Spinal cord (tissue), 9 donors: ENCODE measurements at regions not wholly inside any gene's neighbourhood (a gene's known extent, or its start where the extent isn't known, plus 50 kb on each side); places are given as distances from the start of the nearest gene placed in this dataset.

Experiments
- DNase-seq, 6 donors: peaks; one replicate each; pipeline versions ENCODE4 v3.0.0 to v3.0.0-alpha.2; 2013 to 2015; ENCODE audit warnings: low spot score in 6 of 6, low read depth in 4 of 6
- H3K27ac ChIP-seq: one replicate; pipeline ENCODE4 v1.5.1; 2013; ENCODE audit warnings: low read depth, low read length, control low read depth
- H3K27me3 ChIP-seq: one replicate; pipeline ENCODE4 v1.6.1; 2013; ENCODE audit warnings: low read length; ENCODE audit not compliant: control insufficient read depth, insufficient read depth
- H3K36me3 ChIP-seq: one replicate; pipeline ENCODE4 v1.6.1; 2013; ENCODE audit warnings: low read length; ENCODE audit not compliant: control insufficient read depth, insufficient read depth
- H3K4me1 ChIP-seq: one replicate; pipeline ENCODE4 v1.6.1; 2013; ENCODE audit warnings: low read length; ENCODE audit not compliant: control insufficient read depth, insufficient read depth
- H3K4me3 ChIP-seq: one replicate; pipeline ENCODE4 v1.5.1; 2013; ENCODE audit warnings: low read depth, low read length, control low read depth
- H3K9me3 ChIP-seq: one replicate; pipeline ENCODE4 v1.6.1; 2013; ENCODE audit warnings: low read length; ENCODE audit not compliant: control insufficient read depth, insufficient read depth
- WGBS: methylation state at CpG from one replicate; pipeline ENCODE4 v1.1.5; 2013; ENCODE audit warnings: missing lambda C conversion rate; ENCODE audit not compliant: insufficient coverage; 5-methylcytosine and 5-hydroxymethylcytosine counted together
- donor health status: healthy.

DNA sequence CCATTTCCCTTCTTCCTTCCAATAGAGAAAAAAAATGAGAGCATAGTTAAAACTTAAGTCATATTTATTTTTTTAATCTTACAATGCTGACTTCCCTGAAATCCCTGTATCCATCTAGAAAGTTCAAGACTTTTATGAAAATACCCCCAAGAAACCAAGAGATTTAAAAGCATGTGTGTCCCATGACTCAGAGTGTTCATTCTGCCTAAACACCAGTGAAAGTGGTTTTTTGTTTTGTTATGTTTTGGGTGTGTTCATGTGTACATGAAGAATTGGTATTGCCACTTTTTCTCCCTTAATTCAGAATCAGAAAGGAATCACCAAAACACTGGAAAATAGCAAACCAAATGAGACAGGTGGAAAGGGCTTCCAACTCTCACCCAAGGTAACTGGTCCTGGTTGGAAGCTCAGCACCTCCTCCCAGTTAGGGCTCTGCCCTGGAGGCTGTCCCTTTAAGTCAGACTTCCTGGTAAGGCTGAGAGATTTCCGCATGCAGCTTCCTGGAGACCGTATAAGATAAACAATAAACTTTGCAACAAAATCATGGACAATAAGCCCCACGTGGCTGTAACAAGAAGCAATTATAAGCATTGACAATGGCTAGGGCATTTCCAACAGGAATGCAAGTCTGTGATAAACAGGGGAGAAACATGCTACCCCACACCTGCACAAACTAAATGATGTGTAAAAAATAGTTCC is 121.9 kb upstream of the ARHGEF3 start:
- Histone ChIP-seq H3K27me3 (no peaks in the 10 kb centered on the region), H3K9me3 (no peaks in the 10 kb centered on the region), H3K4me1 (no peaks in the 10 kb centered on the region), H3K4me3 (no peak overlapping the region), H3K27ac (no peak overlapping the region), H3K36me3 (no peaks in the 10 kb centered on the region)
- DNase-seq, result no peak
- no CpG with 5 or more reads among the region's 3 CpGs for WGBS

DNA sequence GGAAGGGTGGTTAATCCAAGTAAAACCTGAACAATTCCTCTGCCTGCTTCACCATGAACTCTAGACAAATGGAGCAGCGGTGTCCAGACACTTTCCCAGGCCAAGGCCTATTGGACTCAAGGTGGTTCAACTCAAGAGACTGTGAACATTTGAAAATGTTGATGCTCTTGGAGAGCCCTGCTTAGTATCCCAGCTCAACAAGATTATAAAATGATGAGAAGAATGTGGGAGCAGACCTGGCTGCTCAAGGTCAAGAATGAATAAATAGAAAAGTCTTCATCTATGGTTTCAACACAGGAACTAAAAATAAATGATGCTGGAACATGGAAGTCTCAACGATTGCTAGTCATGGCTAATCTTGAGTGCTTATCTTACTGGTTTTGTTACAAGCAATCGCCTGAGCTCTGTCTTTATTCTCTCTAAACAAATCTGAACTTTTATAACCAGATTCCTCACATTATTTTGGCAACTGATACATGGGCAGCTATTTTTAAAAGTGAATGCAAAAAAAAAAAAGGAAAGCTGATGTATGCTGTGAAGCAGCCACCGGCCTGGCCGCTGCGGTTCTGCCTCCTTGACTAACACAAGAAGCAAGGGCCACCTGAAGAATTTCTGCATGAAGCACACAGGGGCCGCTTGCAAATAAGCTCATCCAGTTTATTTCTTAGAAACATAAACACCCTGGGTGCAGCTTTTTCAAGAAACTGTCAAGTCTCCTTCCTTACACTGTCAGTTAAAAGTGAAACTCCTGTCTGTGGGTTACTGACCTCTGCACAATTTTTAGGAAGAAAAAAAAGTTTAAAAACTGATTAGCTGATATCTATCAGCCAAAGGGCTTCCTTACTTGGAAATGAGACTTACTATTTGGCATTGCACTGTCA is 120.1 kb upstream of the ARHGEF3 start:
- Histone ChIP-seq H3K4me3 (no peak overlapping the region), H3K4me1 (no peaks in the 10 kb centered on the region), H3K36me3 (no peaks in the 10 kb centered on the region), H3K9me3 (no peaks in the 10 kb centered on the region), H3K27ac (no peak overlapping the region), H3K27me3 (no peaks in the 10 kb centered on the region)
- no peak for DNase-seq
- 94% methylated on average over 5 of the region's 7 CpGs for WGBS

DNA sequence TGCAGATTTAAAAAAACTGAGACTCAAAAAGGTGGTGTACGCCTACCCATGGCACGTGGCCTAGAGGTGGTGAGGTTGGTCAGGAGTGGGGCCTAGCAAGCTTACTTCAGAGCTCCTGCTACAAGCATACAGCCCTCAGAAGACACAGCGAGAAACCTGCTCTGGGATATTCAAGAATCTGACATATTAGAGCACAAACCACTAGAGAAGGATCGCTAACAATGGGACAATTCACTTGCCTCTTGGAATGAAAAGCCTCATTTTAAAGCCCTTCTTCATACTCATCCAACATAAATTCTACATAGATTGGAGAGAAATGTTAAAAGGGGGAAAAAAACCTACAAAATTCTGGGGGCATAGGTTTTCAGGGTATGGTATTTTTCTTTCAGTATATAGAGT is 118.0 kb upstream of the ARHGEF3 start:
- WGBS, result no CpG with 5 or more reads among the region's 4 CpGs
- Histone ChIP-seq H3K27me3 (no peaks in the 10 kb centered on the region), H3K9me3 (no peaks in the 10 kb centered on the region), H3K4me1 (peaks cover 7% of the 10 kb centered on the region), H3K27ac (no peak overlapping the region), H3K36me3 (no peaks in the 10 kb centered on the region), H3K4me3 (no peak overlapping the region)
- DNase-seq, result no peak

DNA sequence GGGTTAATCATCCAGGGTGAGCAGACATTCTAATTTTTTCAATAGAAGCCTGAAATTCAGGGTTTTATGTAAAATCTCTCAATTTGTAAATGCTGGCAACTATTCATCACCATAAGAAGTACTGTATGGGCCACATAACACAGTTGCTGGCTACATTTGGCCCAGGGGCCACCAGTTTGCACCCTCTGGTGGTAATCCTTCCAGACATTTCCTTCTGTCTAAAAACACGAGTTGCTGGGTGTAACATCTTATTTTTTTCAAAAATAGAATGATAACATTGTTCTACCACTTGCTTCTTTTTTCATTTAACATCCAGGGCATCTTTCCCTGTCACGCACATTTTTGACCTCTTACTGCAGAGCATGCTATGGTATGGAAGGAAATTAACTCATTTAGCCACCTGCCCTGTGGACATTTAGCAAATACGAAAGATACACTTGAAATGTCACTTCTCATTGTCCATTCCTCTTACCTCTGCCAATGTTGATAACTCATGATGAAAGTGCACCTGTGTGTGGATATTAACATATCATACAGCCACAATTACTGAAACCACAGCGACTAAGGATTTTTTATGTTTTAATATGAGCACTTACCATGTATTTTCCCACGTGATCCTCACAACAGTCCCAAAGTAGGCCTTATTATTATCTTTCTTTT is 117.5 kb upstream of the ARHGEF3 start:
- no peak overlapping the region for H3K4me3 ChIP-seq
- no CpG with 5 or more reads among the region's 5 CpGs for WGBS
- H3K4me1 ChIP-seq, result peaks cover 7% of the 10 kb centered on the region
- H3K9me3 ChIP-seq, result no peaks in the 10 kb centered on the region
- DNase-seq, result no peak
- no peak overlapping the region for H3K27ac ChIP-seq
- H3K27me3 ChIP-seq, result no peaks in the 10 kb centered on the region
- H3K36me3 ChIP-seq, result no peaks in the 10 kb centered on the region

DNA sequence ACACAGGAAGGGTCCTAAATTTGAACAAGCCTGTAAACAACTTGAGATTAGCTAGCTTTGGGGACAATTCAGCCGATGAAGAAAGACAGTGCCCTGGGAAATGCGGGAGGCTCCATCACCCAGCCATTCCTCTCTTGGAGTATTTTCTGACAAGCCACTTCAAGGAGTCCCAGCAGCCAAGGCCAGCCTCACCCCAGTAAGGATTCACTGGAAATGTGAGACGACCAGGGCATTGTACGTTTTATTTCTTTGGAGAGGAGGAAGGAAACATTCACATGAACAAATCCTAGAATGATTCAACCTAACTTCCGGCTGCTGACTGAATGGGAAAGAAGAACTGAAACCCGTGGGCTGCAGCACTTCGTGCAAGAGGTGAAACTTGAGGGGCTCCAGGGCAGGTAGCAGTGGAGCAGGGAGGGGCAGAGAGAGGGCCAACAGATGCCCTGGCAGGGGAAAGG is 116.4 kb upstream of the ARHGEF3 start:
- no peaks in the 10 kb centered on the region for H3K27me3 ChIP-seq
- H3K4me1 ChIP-seq, result peaks cover 7% of the 10 kb centered on the region
- H3K36me3 ChIP-seq, result no peaks in the 10 kb centered on the region
- no peaks in the 10 kb centered on the region for H3K9me3 ChIP-seq
- WGBS, result 89% methylated on average over 4 of the region's 7 CpGs
- H3K27ac ChIP-seq, result no peak overlapping the region
- DNase-seq, result no peak
- H3K4me3 ChIP-seq, result no peak overlapping the region

DNA sequence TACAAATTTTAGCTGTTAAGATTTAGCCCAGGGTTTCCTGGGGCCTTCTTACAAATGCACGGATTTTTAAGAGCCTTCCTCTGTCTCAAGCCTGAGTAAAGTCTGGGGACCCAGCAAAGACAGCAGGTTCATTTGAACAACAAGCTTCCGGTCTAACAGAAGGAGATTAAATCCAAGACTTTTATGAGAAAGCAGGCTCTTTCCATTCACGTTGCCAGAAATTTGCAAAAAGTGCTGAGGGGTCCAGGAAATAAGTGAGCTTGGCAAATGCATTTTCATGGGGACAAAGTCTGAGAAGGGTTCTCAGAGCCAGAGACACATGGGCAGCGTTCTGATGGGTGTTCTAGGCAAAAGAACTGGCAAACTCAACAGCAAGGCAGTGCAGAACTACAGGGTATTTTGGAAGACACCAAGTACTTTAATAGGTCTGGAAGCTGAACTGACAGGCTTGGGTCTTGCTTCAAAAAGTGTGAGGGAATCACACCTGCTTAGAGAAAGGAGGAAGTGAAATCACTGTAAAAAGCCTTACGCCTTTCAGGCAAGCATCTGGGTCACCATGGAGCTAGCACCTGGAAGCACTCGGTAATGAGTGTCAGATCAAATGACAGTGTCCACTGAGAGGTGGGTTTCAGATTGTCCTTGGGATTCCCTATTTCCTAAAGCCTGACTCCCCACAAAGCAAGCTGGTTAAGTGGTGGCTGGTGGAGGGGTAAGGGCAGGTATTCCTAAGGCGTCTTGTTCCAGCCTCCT is 115.8 kb upstream of the ARHGEF3 start:
- Histone ChIP-seq H3K4me3 (no peak overlapping the region), H3K9me3 (no peaks in the 10 kb centered on the region), H3K4me1 (peaks cover 7% of the 10 kb centered on the region), H3K36me3 (no peaks in the 10 kb centered on the region), H3K27me3 (no peaks in the 10 kb centered on the region), H3K27ac (no peak overlapping the region)
- WGBS, result 80% methylated on average over 6 of the region's 7 CpGs
- no peak for DNase-seq

DNA sequence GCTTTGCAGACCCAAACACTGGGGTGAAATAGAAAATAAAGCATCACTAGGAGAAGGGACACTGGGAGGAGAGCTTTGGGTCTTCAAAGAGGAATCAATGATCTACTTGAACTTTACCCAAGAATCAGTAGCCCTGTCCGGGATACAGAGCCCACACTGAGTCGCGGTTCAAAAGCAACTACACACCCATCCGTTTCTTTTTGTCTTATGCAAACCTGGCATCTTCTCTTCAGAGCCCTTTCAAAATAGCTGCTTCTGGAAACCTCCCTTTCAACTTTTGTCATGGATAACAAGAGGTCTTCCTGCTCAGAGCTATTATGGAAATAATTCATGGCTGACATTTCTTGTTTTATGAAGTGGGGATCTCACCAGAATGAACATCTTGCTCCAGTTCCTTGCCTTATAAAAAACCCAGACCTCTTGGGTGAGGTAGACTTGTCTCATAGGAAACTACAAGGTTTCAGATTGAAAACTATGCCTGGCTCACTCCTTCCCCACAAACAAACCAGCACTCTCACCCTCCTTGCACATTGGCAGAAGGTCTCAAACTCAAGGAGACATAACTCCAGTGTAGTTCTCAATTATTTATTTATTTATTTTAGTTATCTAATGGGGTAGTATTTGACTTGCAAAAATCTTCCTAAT is 115.1 kb upstream of the ARHGEF3 start:
- H3K4me3 ChIP-seq, result no peak overlapping the region
- H3K4me1 ChIP-seq, result peaks cover 7% of the 10 kb centered on the region
- no peaks in the 10 kb centered on the region for H3K27me3 ChIP-seq
- H3K27ac ChIP-seq, result no peak overlapping the region
- no CpG with 5 or more reads among the region's 4 CpGs for WGBS
- no peaks in the 10 kb centered on the region for H3K9me3 ChIP-seq
- DNase-seq, result no peak
- H3K36me3 ChIP-seq, result no peaks in the 10 kb centered on the region

DNA sequence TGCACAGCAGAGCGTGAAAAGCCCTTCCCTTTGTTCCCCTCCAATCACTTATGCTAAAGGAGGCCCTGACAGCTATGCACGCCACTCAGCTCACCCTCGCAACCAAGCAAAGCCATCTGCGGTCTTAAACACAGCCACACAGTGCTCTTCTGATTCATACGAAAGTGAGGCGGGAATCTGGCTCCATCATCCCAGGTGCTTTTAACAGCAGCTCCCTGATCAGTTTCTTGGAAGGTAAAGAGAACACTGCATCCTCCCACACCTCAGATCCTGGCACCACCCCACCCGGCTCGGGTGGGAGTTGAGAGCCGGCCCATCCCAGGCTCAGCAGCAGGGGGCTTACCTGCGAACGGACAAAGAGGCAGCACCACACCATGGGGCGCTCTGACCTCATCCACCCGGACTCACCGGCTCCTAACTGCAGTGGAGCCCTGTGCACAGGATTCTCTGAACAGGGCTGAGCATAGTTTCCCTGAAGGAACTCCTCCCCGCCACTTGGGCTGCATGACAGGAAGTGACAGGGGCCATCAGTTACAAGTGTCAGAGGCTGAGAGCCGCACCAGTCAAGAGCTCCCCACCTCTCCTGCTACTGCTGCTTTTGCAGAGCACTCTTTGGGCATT is 114.3 kb upstream of the ARHGEF3 start:
- WGBS, result 35% methylated on average over 16 of the region's 16 CpGs
- no peaks in the 10 kb centered on the region for H3K9me3 ChIP-seq
- H3K4me1 ChIP-seq, result peaks cover 7% of the 10 kb centered on the region
- H3K36me3 ChIP-seq, result no peaks in the 10 kb centered on the region
- DNase-seq, result peak in 2 of 6 donors; percentile 57 to 70
- no peaks in the 10 kb centered on the region for H3K27me3 ChIP-seq
- peak overlapping the region; percentile 40 for H3K27ac ChIP-seq
- no peak overlapping the region for H3K4me3 ChIP-seq
